GM12878 (cell line): ENCODE measurements at regions not wholly inside any gene's neighbourhood (a gene's known extent, or its start where the extent isn't known, plus 50 kb on each side); places are given as distances from the start of the nearest gene placed in this dataset.
A peak's percentile ranks its signal among the peaks of the same experiment; 100 is the strongest.

ENCODE experiments used
- ATAC-seq: fragments of 200-7000 bp; cut with Tn5 transposase; 3 replicates; pipeline ENCODE4 v1.9.1; 2020; ENCODE audit warnings: mild to moderate bottlenecking, moderate library complexity
- BruUV-seq: library from RNA; stranded (reverse); fragments of 400-500 nt; replicated peaks from 2 replicates; lab custom pipeline; 2021; lab: Mats Ljungman, UMichigan
- CTCF ChIA-PET: fragments of 300-600 bp; sonication (Branson Sonifier 250); formaldehyde crosslinking; extraction: SDS; loops from one replicate; lab custom pipeline; 2021; ENCODE audit warnings: inconsistent platforms; lab: Yijun Ruan, JAX
- POLR2A ChIA-PET: fragments of 350-600 bp; formaldehyde crosslinking; extraction: SDS; loops from one replicate; lab custom pipeline; 2021; ENCODE audit warnings: inconsistent platforms; lab: Charles Lee
- RAD21 ChIA-PET: fragments of 300-600 bp; sonication (Branson Sonifier 250); formaldehyde crosslinking; loops from one replicate; lab custom pipeline; 2023; ENCODE audit warnings: antibody characterized with exemption; ENCODE audit not compliant: unreplicated experiment; lab: Charles Lee
- SMC1A ChIA-PET: fragments of 300-600 bp; sonication (Branson Sonifier 250); formaldehyde crosslinking; loops from one replicate; lab custom pipeline; 2023; ENCODE audit not compliant: unreplicated experiment, uncharacterized antibody; lab: Charles Lee
- DNase-seq: peaks from one replicate; pipeline ENCODE4 v3.0.0-alpha.2; 2011; ENCODE audit warnings: low read depth, low spot score
- FAIRE-seq: peaks from 3 replicates; lab custom pipeline; 2011; peaks lifted over from hg19 to GRCh38; lab: Jason Lieb, UNC
- H2AFZ ChIP-seq: 2 replicates; pipeline ENCODE4 v1.6.0; 2011; ENCODE audit warnings: low read depth, low read length, control low read depth; ENCODE audit not compliant: control insufficient read depth
- H3K27ac ChIP-seq: 2 replicates; pipeline ENCODE4 v1.5.1; 2011; ENCODE audit warnings: control low read depth; ENCODE audit not compliant: control insufficient read depth, insufficient read depth
- H3K27me3 ChIP-seq, 2 experiments: replicated peaks in 1 of 2; 2 replicates each; pipeline versions ENCODE4 v1.6.0 to v1.6.1; 2011; ENCODE audit warnings: low read length in 1 of 2; ENCODE audit not compliant: control insufficient read depth in 2 of 2, insufficient read depth in 2 of 2
- H3K36me3 ChIP-seq, 2 experiments: 2 replicates each; pipeline ENCODE4 v1.5.1; 2011; ENCODE audit warnings: low read length in 1 of 2; ENCODE audit not compliant: control insufficient read depth in 2 of 2, insufficient read depth in 2 of 2
- H3K4me1 ChIP-seq: 2 replicates; pipeline ENCODE4 v1.6.1; 2011; ENCODE audit warnings: mild to moderate bottlenecking, low read length, moderate library complexity, mixed read lengths; ENCODE audit not compliant: control insufficient read depth, insufficient read depth
- H3K4me2 ChIP-seq: 2 replicates; pipeline ENCODE4 v1.6.0; 2011; ENCODE audit warnings: control low read depth; ENCODE audit not compliant: control insufficient read depth, insufficient read depth
- H3K4me3 ChIP-seq: fragments of 200-600 bp; sonication (generic); 2 replicates; pipeline ENCODE4 v1.5.1; 2016
- H3K79me2 ChIP-seq: 2 replicates; pipeline ENCODE4 v1.6.0; 2011; ENCODE audit warnings: low read length; ENCODE audit not compliant: control insufficient read depth, insufficient read depth
- H3K9ac ChIP-seq: 2 replicates; pipeline ENCODE4 v1.8.0; 2011; ENCODE audit warnings: low read length, control low read depth, mixed read lengths; ENCODE audit not compliant: control insufficient read depth, insufficient read depth
- H3K9me3 ChIP-seq: replicated peaks from 3 replicates; pipeline ENCODE4 v1.5.1; 2011; ENCODE audit warnings: mild to moderate bottlenecking, low read length; ENCODE audit not compliant: control insufficient read depth, insufficient read depth
- H4K20me1 ChIP-seq: 2 replicates; pipeline ENCODE4 v1.6.0; 2011; ENCODE audit not compliant: control insufficient read depth, insufficient read depth
- CTCF ChIP-seq, 3 experiments: IDR thresholded peaks in 2 of 3; conservative IDR thresholded peaks in 1 of 3; 2 replicates each; pipeline ENCODE4 v1.5.1; 2011; ENCODE audit warnings: low read depth in 3 of 3, low read length in 3 of 3, mild to moderate bottlenecking in 3 of 3, control low read depth in 2 of 3, moderate library complexity in 2 of 3, inconsistent platforms in 1 of 3, mixed read lengths in 1 of 3; ENCODE audit not compliant: control insufficient read depth in 2 of 3, insufficient read depth in 1 of 3; ENCODE audit errors: extremely low read depth in 1 of 3
- PKNOX1 ChIP-seq: fragments of 450-650 bp; IDR thresholded peaks from 2 replicates; pipeline ENCODE4 v1.6.1; 2016; ENCODE audit warnings: mild to moderate bottlenecking
- SMC3 ChIP-seq: IDR thresholded peaks from 2 replicates; pipeline ENCODE4 v1.6.1; 2011; ENCODE audit warnings: low read length, improper control_type of control experiment, borderline replicate concordance
- ZBTB11 ChIP-seq: fragments of 450-650 bp; formaldehyde crosslinking; IDR thresholded peaks from 2 replicates; pipeline ENCODE4 v1.5.0; 2022; ENCODE audit warnings: mild to moderate bottlenecking, missing genetic modification characterization
- WGBS: methylation state at CpG from one replicate; pipeline ENCODE4 v1.1.6; 2016; ENCODE audit warnings: low lambda C conversion rate; ENCODE audit not compliant: insufficient replicate concordance, insufficient coverage; ENCODE audit errors: missing lambda C conversion rate; 5-methylcytosine and 5-hydroxymethylcytosine counted together
- in situ Hi-C: fragments of 300-500 bp; cut with MboI; formaldehyde crosslinking; loops from 9 replicates; pipeline ENCODE4 v1.14.3; 2018; ENCODE audit warnings: mixed read lengths
- intact Hi-C: fragments of 100-400 bp; cut with micrococcal nuclease; formaldehyde crosslinking; loops from one replicate; pipeline ENCODE4 v1.14.2; 2022; ENCODE audit not compliant: unreplicated experiment

GRCh38 chr1:239951511-239952140 lies 140.1 kb upstream of the FMN2 start (continued):
- TF ChIP-seq PKNOX1 (no peak), SMC3 (peak; percentile 48; the same call in 1 of the 2 replicates)

- Histone ChIP-seq H4K20me1 (no peaks in the 10 kb centered on the region), H3K27me3 (no peaks in the 10 kb centered on the region), H3K9ac (no peak overlapping the region), H3K36me3 (no peaks in the 10 kb centered on the region), H3K4me2 (no peak overlapping the region), H2AFZ (no peak overlapping the region), H3K4me1 (no peaks in the 10 kb centered on the region), H3K79me2 (no peaks in the 10 kb centered on the region), H3K9me3 (no peaks in the 10 kb centered on the region), H3K4me3 (no peak overlapping the region), H3K27ac (no peak overlapping the region)
- RAD21 ChIA-PET = interaction anchor here (1.3 kb wide), 1 partner anchor 23 kb away, joined by 4 read pairs; no protein-coding TSS in a partner anchor
- in situ Hi-C loops = no loop called here
- FAIRE-seq (no peak), DNase-seq (no peak), ATAC-seq (peak; percentile 87)
- intact Hi-C loops = no loop called here
- CTCF ChIA-PET = interaction anchor here (0.7 to 3.1 kb wide), 14 partner anchors 8 to 70 kb away, joined by 3 to 35 read pairs (median 6); no protein-coding TSS in a partner anchor
- TF ChIP-seq ZBTB11 (no peak), CTCF (IDR thresholded peaks at IDR 0.05 in 2 of 3, conservative IDR thresholded peaks at IDR 0.05 in 1 of 3; ENCODE audit: control insufficient read depth in 2 of 3, extremely low read depth in 1 of 3, insufficient read depth in 1 of 3, low read depth in 3 of 3, low read length in 3 of 3) (peak; percentile 6 to 43 (median 38); a peak in 5 of 6 replicates)
- POLR2A ChIA-PET = no interaction called here
- SMC1A ChIA-PET = interaction anchor here (1.2 to 2.2 kb wide), 3 partner anchors 8 to 25 kb away, joined by 3 to 8 read pairs (median 3); no protein-coding TSS in a partner anchor
- 24% methylated on average over 10 of the region's 10 CpGs for WGBS
- BruUV-seq = no TSS peak
Measured at GRCh38 chr1:239952348-239953308, 139.1 kb upstream of the FMN2 start.
